A549 (cell line): ENCODE measurements at regions not wholly inside any gene's neighbourhood (a gene's known extent, or its start where the extent isn't known, plus 50 kb on each side); places are given as distances from the start of the nearest gene placed in this dataset.

Experiments used
- ATAC-seq, 2 experiments: fragments of 200-7000 bp in 1 of 2; fragments of >200 bp in 1 of 2; cut with Nextera tagmentation in 1 of 2; cut with Tn5 transposase in 1 of 2; 3 replicates each; pipeline versions ENCODE4 v1.8.0 to v1.9.1; 2018 to 2020; ENCODE audit warnings: mild to moderate bottlenecking in 1 of 2, moderate library complexity in 1 of 2
- CTCF ChIA-PET: fragments of 300-600 bp; sonication (Branson Sonifier 250); formaldehyde crosslinking; extraction: SDS; loops from one replicate; lab custom pipeline; 2021; ENCODE audit warnings: antibody characterized with exemption, inconsistent platforms; lab: Yijun Ruan, JAX
- POLR2A ChIA-PET: fragments of 350-600 bp; formaldehyde crosslinking; extraction: SDS; loops from one replicate; lab custom pipeline; 2021; ENCODE audit warnings: antibody characterized with exemption, inconsistent platforms; lab: Yijun Ruan, JAX
- DNase-seq, 2 experiments: peaks; one replicate each; pipeline versions ENCODE4 v3.0.0 to v3.0.0-alpha.2; 2011 to 2016; ENCODE audit warnings: low read depth in 1 of 2, low spot score in 1 of 2
- FAIRE-seq: peaks from 2 replicates; lab custom pipeline; 2011; peaks lifted over from hg19 to GRCh38; lab: Jason Lieb, UNC
- H3K27ac ChIP-seq, 2 experiments: fragments of >200 bp; sonication (Bioruptor Twin); formaldehyde crosslinking; 3 replicates each; pipeline ENCODE4 v1.5.1; 2016 to 2017
- H3K4me1 ChIP-seq: fragments of >200 bp; sonication (Bioruptor Twin); formaldehyde crosslinking; 3 replicates; pipeline ENCODE4 v1.6.1; 2016
- H3K4me2 ChIP-seq: fragments of >200 bp; sonication (Bioruptor Twin); formaldehyde crosslinking; 3 replicates; pipeline ENCODE4 v1.6.1; 2016
- H3K4me3 ChIP-seq: fragments of >200 bp; sonication (Bioruptor Twin); formaldehyde crosslinking; 3 replicates; pipeline ENCODE4 v1.5.1; 2016
- H3K9me3 ChIP-seq: fragments of >200 bp; sonication (Bioruptor Twin); formaldehyde crosslinking; 3 replicates; pipeline ENCODE4 v1.6.1; 2016
- BHLHE40 ChIP-seq: IDR thresholded peaks from 2 replicates; pipeline ENCODE4 v1.6.1; 2012; ENCODE audit warnings: low read depth, low read length, inconsistent platforms
- CBX8 ChIP-seq: fragments of 200-600 bp; sonication (generic); IDR thresholded peaks from 2 replicates; pipeline ENCODE4 v1.6.1; 2016
- CHD2 ChIP-seq: fragments of 150-350 bp; IDR thresholded peaks from 2 replicates; pipeline ENCODE4 v1.6.1; 2014; ENCODE audit warnings: low read length; ENCODE audit not compliant: partially characterized antibody
- EP300 ChIP-seq, 2 experiments: fragments of >200 bp; sonication (Bioruptor Twin); formaldehyde crosslinking; IDR thresholded peaks; 2 replicates in 1 of 2; 3 replicates in 1 of 2; pipeline ENCODE4 v1.6.1; 2016 to 2017
- ESRRA ChIP-seq: fragments of 150-350 bp; IDR thresholded peaks from 2 replicates; pipeline ENCODE4 v1.6.1; 2014; ENCODE audit warnings: mild to moderate bottlenecking, low read length, borderline replicate concordance
- GATA3 ChIP-seq: IDR thresholded peaks from 2 replicates; pipeline ENCODE4 v1.6.1; 2012; ENCODE audit warnings: borderline replicate concordance
- HOXB13 ChIP-seq: fragments of 250-450 bp; sonication (Bioruptor Pico); IDR thresholded peaks from 2 replicates; pipeline ENCODE4 v1.5.0; 2020; ENCODE audit warnings: low read depth, mild to moderate bottlenecking, moderate library complexity
- HOXB5 ChIP-seq: fragments of 250-450 bp; sonication (Bioruptor Pico); IDR thresholded peaks from 2 replicates; pipeline ENCODE4 v1.5.0; 2020; ENCODE audit warnings: mild to moderate bottlenecking, moderate library complexity
- JUNB ChIP-seq: fragments of >200 bp; sonication (Bioruptor Twin); formaldehyde crosslinking; IDR thresholded peaks from 2 replicates; pipeline ENCODE4 v1.6.1; 2016
- MAFK ChIP-seq: fragments of 450-650 bp; IDR thresholded peaks from 2 replicates; pipeline ENCODE4 v1.6.1; 2014; ENCODE audit not compliant: partially characterized antibody
- MAZ ChIP-seq: fragments of 150-350 bp; IDR thresholded peaks from 2 replicates; pipeline ENCODE4 v1.6.1; 2014; ENCODE audit warnings: antibody characterized with exemption, low read depth, low read length, borderline replicate concordance
- NR3C1 ChIP-seq: fragments of >200 bp; sonication (Bioruptor Twin); formaldehyde crosslinking; IDR thresholded peaks from 3 replicates; pipeline ENCODE4 v1.6.1; 2017
- RARB ChIP-seq: fragments of 250-450 bp; sonication (Bioruptor Pico); IDR thresholded peaks from 2 replicates; pipeline ENCODE4 v1.8.0; 2021; ENCODE audit warnings: mild to moderate bottlenecking, moderate library complexity
- RFX5 ChIP-seq: fragments of 450-650 bp; IDR thresholded peaks from 2 replicates; pipeline ENCODE4 v1.7.1; 2014; ENCODE audit warnings: antibody characterized with exemption, mild to moderate bottlenecking, moderate library complexity
- SREBF2 ChIP-seq: fragments of 450-650 bp; IDR thresholded peaks from 2 replicates; pipeline ENCODE4 v1.6.1; 2014; ENCODE audit warnings: mild to moderate bottlenecking, moderate library complexity
- TFCP2L1 ChIP-seq: fragments of 250-450 bp; sonication (Bioruptor Pico); IDR thresholded peaks from 2 replicates; pipeline ENCODE4 v1.5.0; 2021; ENCODE audit warnings: mild to moderate bottlenecking
- ZC3H11A ChIP-seq: fragments of 450-650 bp; IDR thresholded peaks from 2 replicates; pipeline ENCODE4 v1.6.1; 2014; ENCODE audit warnings: antibody characterized with exemption, mild to moderate bottlenecking
- ZFP36 ChIP-seq: fragments of 450-650 bp; IDR thresholded peaks from 2 replicates; pipeline ENCODE4 v1.6.1; 2014; ENCODE audit warnings: borderline replicate concordance; ENCODE audit not compliant: partially characterized antibody
- ZNF302 ChIP-seq: fragments of 250-450 bp; sonication (Bioruptor Pico); IDR thresholded peaks from 2 replicates; pipeline ENCODE4 v1.9.0; 2021; ENCODE audit warnings: inconsistent platforms, mild to moderate bottlenecking, moderate library complexity
- WGBS: methylation state at CpG from one replicate; pipeline ENCODE4 v1.1.6; 2017; ENCODE audit errors: missing lambda C conversion rate; 5-methylcytosine and 5-hydroxymethylcytosine counted together
- TF ChIP-seq, protein P1 (sequence below): fragments of >200 bp; sonication (Bioruptor Twin); formaldehyde crosslinking; IDR thresholded peaks from 3 replicates; pipeline ENCODE4 v1.5.1; 2016
- TF ChIP-seq, protein P2 (sequence below): fragments of 450-650 bp; IDR thresholded peaks from 2 replicates; pipeline ENCODE4 v1.6.1; 2014; ENCODE audit warnings: antibody characterized with exemption
- TF ChIP-seq, protein P3 (sequence below): IDR thresholded peaks from 2 replicates; pipeline ENCODE4 v1.6.1; 2012; ENCODE audit warnings: low read depth, borderline replicate concordance
- TF ChIP-seq, protein P4 (sequence below): fragments of 250-450 bp; sonication (Bioruptor Pico); IDR thresholded peaks from 2 replicates; pipeline ENCODE4 v1.5.0; 2020; ENCODE audit warnings: low read depth, mild to moderate bottlenecking, moderate library complexity
- TF ChIP-seq, protein P5 (sequence below): IDR thresholded peaks from 2 replicates; pipeline ENCODE4 v1.6.1; 2012

DNA sequence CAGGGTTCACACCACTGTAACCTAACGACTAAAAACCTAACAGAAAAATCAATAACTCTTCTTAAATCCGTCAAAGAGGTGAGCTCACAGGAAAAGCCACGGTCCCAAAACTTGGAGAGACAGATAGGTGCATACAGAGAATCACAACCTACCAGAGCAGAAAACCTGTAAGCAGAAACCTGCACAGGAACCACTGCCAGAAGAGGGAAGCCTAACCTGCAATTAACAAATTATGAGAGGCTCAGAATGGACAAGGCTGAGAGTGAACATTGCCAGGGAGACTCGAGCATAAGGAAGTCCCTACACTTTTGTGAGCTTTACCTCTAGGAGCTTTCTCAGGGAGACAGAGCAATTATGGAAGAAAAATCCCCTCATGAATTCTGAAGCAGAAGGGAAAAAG lies 156.2 kb upstream of the NETO1 start:
- Histone ChIP-seq H3K27ac (no peak overlapping the region), H3K9me3 (no peaks in the 10 kb centered on the region), H3K4me2 (no peak overlapping the region), H3K4me3 (no peak overlapping the region), H3K4me1 (no peaks in the 10 kb centered on the region)
- WGBS: 21% methylated on average over 4 of the region's 4 CpGs
- DNase-seq: no peak
- ChIA-PET POLR2A (no interaction called here), CTCF (interaction anchor here (0.8 kb wide), 1 partner anchor 40 kb away, joined by 3 read pairs; no protein-coding TSS in a partner anchor)
- FAIRE-seq: no peak
- ATAC-seq: no peak
- TF ChIP-seq MAFK: no peak
- no peak for TF ChIP-seq SREBF2
- TF ChIP-seq, protein P1, sequence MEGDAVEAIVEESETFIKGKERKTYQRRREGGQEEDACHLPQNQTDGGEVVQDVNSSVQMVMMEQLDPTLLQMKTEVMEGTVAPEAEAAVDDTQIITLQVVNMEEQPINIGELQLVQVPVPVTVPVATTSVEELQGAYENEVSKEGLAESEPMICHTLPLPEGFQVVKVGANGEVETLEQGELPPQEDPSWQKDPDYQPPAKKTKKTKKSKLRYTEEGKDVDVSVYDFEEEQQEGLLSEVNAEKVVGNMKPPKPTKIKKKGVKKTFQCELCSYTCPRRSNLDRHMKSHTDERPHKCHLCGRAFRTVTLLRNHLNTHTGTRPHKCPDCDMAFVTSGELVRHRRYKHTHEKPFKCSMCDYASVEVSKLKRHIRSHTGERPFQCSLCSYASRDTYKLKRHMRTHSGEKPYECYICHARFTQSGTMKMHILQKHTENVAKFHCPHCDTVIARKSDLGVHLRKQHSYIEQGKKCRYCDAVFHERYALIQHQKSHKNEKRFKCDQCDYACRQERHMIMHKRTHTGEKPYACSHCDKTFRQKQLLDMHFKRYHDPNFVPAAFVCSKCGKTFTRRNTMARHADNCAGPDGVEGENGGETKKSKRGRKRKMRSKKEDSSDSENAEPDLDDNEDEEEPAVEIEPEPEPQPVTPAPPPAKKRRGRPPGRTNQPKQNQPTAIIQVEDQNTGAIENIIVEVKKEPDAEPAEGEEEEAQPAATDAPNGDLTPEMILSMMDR: no peak
- TF ChIP-seq ESRRA: no peak
- no peak for TF ChIP-seq HOXB5 (CRISPR knock-in tag)
- TF ChIP-seq, protein P2, sequence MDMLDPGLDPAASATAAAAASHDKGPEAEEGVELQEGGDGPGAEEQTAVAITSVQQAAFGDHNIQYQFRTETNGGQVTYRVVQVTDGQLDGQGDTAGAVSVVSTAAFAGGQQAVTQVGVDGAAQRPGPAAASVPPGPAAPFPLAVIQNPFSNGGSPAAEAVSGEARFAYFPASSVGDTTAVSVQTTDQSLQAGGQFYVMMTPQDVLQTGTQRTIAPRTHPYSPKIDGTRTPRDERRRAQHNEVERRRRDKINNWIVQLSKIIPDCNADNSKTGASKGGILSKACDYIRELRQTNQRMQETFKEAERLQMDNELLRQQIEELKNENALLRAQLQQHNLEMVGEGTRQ: no peak
- TF ChIP-seq ZNF302 (CRISPR knock-in tag): no peak
- TF ChIP-seq, all 56 proteins: peak for 0

DNA sequence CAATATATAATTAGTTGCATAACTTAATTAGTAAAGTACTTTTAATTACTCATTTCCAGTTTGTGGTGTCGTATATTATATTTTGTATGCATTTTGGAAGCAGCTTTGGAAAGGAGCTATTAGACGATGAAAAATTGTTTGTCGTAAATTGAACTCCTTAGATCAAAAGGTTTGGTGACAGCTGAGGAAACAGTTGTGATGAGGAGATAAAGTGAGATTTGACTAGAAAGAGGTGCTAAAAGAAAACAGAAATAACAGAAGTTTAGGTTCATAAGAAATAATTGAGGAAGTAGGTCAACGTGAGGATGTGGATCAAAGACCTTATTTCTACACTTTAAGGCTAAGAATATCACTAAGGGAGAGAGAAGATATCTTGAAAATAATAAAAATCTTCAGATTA lies 141.9 kb upstream of the NETO1 start:
- Histone ChIP-seq H3K9me3 (no peaks in the 10 kb centered on the region), H3K27ac (no peak overlapping the region), H3K4me1 (no peaks in the 10 kb centered on the region), H3K4me2 (no peak overlapping the region), H3K4me3 (no peak overlapping the region)
- FAIRE-seq (no peak), ATAC-seq (no peak), DNase-seq (no peak)
- WGBS: 48% methylated on average over 4 of the region's 4 CpGs
- CTCF ChIA-PET: no interaction called here
- POLR2A ChIA-PET: no interaction called here
- TF ChIP-seq, protein P3, sequence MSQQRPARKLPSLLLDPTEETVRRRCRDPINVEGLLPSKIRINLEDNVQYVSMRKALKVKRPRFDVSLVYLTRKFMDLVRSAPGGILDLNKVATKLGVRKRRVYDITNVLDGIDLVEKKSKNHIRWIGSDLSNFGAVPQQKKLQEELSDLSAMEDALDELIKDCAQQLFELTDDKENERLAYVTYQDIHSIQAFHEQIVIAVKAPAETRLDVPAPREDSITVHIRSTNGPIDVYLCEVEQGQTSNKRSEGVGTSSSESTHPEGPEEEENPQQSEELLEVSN: no peak
- TF ChIP-seq NR3C1 (no peak), RFX5 (no peak), RARB (CRISPR knock-in tag) (no peak), HOXB5 (CRISPR knock-in tag) (no peak), HOXB13 (CRISPR knock-in tag) (no peak), TFCP2L1 (CRISPR knock-in tag) (no peak), MAZ (no peak), CBX8 (no peak), ZC3H11A (no peak), BHLHE40 (no peak), MAFK (no peak), JUNB (no peak), EP300 (IDR thresholded peaks at IDR 0.05) (no peak), CHD2 (no peak), ZFP36 (no peak), ESRRA (no peak), GATA3 (no peak)
- TF ChIP-seq, protein P4, sequence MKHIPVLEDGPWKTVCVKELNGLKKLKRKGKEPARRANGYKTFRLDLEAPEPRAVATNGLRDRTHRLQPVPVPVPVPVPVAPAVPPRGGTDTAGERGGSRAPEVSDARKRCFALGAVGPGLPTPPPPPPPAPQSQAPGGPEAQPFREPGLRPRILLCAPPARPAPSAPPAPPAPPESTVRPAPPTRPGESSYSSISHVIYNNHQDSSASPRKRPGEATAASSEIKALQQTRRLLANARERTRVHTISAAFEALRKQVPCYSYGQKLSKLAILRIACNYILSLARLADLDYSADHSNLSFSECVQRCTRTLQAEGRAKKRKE (CRISPR knock-in tag): no peak
- TF ChIP-seq, protein P5, sequence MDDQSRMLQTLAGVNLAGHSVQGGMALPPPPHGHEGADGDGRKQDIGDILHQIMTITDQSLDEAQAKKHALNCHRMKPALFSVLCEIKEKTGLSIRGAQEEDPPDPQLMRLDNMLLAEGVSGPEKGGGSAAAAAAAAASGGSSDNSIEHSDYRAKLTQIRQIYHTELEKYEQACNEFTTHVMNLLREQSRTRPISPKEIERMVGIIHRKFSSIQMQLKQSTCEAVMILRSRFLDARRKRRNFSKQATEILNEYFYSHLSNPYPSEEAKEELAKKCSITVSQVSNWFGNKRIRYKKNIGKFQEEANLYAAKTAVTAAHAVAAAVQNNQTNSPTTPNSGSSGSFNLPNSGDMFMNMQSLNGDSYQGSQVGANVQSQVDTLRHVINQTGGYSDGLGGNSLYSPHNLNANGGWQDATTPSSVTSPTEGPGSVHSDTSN: no peak
